ENCODE measurements at regions not wholly inside any gene's neighbourhood (a gene's known extent, or its start where the extent isn't known, plus 50 kb on each side); places are given as distances from the start of the nearest gene placed in this dataset.
"Not testable (repeated sequence)": the region's sequence is repeated elsewhere in the genome, so short reads cannot be mapped to it uniquely, and the experiment has no call there.

- WGBS, 2 donors: 77 to 83% methylated on average over 10 of the region's 10 CpGs
- Histone ChIP-seq H3K36me3 (ENCODE audit: low read depth, missing control alignments) (no peaks in the 10 kb centered on the region), H3K4me1 (no peaks in the 10 kb centered on the region), H3K9me3 (no peaks in the 10 kb centered on the region), H3K27ac (no peak overlapping the region), H3K27me3 (no peaks in the 10 kb centered on the region), H3K4me3 (no peak overlapping the region)
- TF ChIP-seq POLR2A (IDR thresholded peaks at IDR 0.05): no peak
- no peak for TF ChIP-seq CTCF (IDR thresholded peaks at IDR 0.05)
- intact Hi-C loops (cut with DNase I; ENCODE audit: low total_unique reads): no loop called here
- no peak for DNase-seq
These were observed 100.5 kb upstream of the ITPRID2 start for GRCh38 chr2:181790716-181791649.

- no peaks in the 10 kb centered on the region for H3K27me3 ChIP-seq
- intact Hi-C loops (cut with DNase I; ENCODE audit: low total_unique reads): no loop called here
- no peak for TF ChIP-seq POLR2A (IDR thresholded peaks at IDR 0.05)
- TF ChIP-seq CTCF (IDR thresholded peaks at IDR 0.05): no peak
- no peak for DNase-seq
- H3K4me3 ChIP-seq: no peak overlapping the region
- no peak overlapping the region for H3K27ac ChIP-seq
- no peaks in the 10 kb centered on the region for H3K36me3 ChIP-seq (ENCODE audit: low read depth, missing control alignments)
- WGBS, 2 donors: 89 to 100% methylated on average over 1 of the region's 1 CpG
- no peaks in the 10 kb centered on the region for H3K4me1 ChIP-seq
- H3K9me3 ChIP-seq: no peaks in the 10 kb centered on the region
These were observed 98.6 kb upstream of the ITPRID2 start for GRCh38 chr2:181792906-181793305.

GRCh38 chr2:181798022-181798421 lies 93.5 kb upstream of the ITPRID2 start:
- Histone ChIP-seq H3K36me3 (ENCODE audit: low read depth, missing control alignments) (no peaks in the 10 kb centered on the region), H3K9me3 (no peaks in the 10 kb centered on the region), H3K4me1 (no peaks in the 10 kb centered on the region), H3K27me3 (no peaks in the 10 kb centered on the region), H3K27ac (no peak overlapping the region), H3K4me3 (no peak overlapping the region)
- DNase-seq: no peak
- intact Hi-C loops (cut with DNase I; ENCODE audit: low total_unique reads): no loop called here
- 74 to 75% methylated on average over 2 of the region's 2 CpGs for WGBS, 2 donors
- TF ChIP-seq CTCF (IDR thresholded peaks at IDR 0.05) (no peak), POLR2A (IDR thresholded peaks at IDR 0.05) (no peak)

- intact Hi-C loops (cut with DNase I; ENCODE audit: low total_unique reads); DNase-seq; H3K36me3 ChIP-seq (ENCODE audit: low read depth, missing control alignments); H3K4me1 ChIP-seq; H3K9me3 ChIP-seq; H3K27ac ChIP-seq; H3K4me3 ChIP-seq; H3K27me3 ChIP-seq: not testable (repeated sequence)
- 93 to 94% methylated on average over 1 of the region's 1 CpG for WGBS, 2 donors
These were observed 89.2 kb upstream of the ITPRID2 start for GRCh38 chr2:181802300-181802699.

- intact Hi-C loops (cut with DNase I; ENCODE audit: low total_unique reads); H3K27ac ChIP-seq; H3K4me3 ChIP-seq; H3K4me1 ChIP-seq; DNase-seq; H3K36me3 ChIP-seq (ENCODE audit: low read depth, missing control alignments); H3K9me3 ChIP-seq; H3K27me3 ChIP-seq: not testable (repeated sequence)
- WGBS, 2 donors: 81 to 97% methylated on average over 8 to 12 of the region's 12 CpGs
These were observed 87.4 kb upstream of the ITPRID2 start for GRCh38 chr2:181803903-181804799.
